HG03064 (cell line): ENCODE measurements at regions not wholly inside any gene's neighbourhood (a gene's known extent, or its start where the extent isn't known, plus 50 kb on each side); places are given as distances from the start of the nearest gene placed in this dataset.

Source experiments
- ATAC-seq: cut with Tn5 transposase; IDR thresholded peaks from one replicate; pipeline ENCODE4 v1.9.1; 2021; ENCODE audit warnings: low read depth; ENCODE audit not compliant: unreplicated experiment

DNA sequence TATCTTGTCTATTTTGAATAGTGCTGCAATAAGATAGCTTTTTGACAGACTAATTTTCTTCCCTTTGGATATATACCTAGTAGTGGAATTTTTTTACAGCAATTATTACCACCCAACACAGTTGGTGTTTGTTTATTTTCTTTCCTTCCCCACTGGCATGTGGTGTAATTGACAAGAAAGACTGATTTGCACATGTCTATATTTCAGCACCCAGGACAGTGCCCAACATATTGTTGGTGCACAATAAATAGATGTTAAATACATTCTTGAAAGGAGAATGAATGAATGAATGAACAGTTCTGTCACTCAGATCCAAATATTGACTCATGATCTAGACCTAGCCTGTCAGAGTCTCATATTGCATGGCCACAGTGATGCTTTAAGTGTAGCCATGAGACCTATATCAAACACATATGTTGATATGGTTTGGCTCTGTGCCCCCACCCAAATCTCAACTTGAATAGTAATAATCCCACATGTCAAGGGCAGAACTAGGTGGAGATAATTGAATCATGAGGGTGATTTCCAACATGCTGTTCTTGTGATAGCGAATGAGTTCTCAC lies 538.2 kb downstream of the NYAP2 start:
- no peak for ATAC-seq

DNA sequence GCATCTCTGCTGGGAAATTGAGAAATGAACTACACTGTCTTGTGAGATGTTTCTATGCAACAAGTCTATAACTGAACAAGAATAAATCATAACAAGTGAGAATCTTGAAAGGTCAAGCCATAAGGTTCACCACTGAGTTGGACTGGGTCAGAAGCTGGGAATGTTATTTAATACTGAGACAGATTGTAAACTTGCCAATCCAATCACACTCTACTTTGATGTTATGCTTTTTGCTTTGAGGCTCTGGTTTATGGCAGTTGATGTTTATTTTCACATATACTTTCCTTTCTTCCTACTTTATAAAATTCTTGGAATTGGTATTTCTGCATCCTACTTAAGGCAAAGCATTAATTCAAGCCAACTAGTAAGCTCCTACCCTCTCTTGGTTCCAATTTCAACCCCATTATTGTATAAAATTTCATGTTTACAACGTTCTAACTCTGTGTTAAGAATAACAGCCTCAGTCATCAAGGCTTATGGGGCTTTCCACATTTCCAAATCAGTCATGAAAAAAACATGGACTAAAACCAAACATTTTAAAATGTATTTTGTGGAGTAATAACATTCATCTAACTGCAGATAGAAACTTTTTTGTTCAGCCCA lies 533.4 kb downstream of the NYAP2 start:
- ATAC-seq, result no peak

DNA sequence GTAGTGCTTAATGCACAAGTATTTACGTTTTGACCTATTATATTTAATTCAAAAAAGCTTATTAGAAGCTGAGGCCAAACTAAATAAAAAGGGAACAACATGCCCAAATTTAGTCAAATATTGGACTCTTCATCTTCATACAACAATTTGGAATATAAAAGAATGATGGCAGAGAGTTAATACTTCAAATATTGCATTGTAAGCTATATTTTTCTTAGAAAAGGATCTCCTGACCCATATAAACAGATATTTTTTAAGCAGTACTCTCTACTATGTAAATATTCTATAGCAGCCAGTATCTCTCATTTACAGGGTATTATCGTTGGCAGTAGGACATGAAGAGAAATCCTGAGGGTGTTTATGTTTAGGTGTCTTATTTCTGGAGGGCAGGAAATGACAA lies 531.2 kb downstream of the NYAP2 start:
- ATAC-seq, result no peak

DNA sequence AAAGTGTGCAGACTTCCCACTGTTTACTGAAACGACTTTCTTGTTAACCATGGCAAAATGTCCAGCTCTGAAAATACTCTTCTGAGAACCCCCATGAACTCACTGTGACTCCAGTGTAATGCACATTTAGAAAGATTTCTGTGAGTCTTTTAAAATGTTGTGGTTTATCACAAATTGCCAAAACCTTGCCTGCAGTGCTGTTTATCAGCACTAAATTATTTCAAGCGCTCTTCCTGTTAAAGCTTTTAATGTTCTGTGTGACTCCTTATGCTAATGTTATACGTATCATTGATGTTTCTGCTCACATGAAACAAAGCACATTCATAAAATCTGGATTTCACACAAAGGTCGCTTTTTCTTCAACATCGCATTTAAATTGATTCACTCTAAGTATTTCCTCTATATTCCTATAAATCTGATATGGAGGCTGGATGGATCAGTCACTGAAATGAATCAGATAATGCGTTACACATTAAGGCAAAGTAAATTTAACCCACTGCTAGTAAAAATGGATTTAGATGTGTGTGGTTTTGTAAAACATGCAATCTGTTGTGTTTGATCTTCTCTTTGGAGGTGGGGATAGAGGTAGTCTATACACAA lies 521.2 kb downstream of the NYAP2 start:
- no peak for ATAC-seq

DNA sequence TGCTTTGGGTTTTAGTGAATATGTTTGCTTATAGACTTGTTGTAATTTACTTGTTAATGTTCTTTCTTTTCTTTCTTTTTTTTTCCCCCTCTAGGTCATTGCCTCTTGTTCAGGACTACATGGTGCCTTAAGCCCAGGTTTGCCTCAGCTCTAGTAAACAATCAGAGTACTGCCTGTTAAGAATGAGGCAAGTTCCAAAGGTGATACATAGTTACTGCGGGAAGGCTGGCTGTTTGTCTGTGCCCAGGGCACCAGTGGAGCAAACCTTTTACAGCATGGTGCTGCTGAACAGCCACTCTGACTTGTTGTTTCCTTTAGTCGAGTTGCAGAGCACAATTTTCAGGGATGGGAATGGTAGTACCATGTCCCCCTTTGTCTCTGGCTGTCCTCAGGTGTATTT lies 517.2 kb downstream of the NYAP2 start:
- ATAC-seq, result no peak

DNA sequence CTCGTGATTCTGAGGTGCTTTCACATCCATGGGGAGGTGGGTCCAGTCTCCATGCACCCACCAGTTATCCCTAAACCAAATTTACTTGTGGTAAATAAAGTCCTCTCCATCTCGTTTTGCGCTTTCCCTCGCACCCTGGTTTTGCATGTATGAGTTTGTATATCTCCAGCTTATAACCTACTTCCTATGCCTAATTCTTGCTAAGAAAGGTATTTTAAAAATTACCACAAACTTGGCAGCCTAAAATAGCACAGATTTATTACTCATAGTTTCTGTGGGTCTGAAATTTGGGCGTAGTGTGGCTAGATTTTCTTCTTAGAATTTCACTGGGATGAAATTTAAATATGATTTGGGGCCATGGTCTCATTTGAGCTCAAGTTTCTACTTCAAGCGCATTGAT lies 511.5 kb downstream of the NYAP2 start:
- ATAC-seq, result no peak

DNA sequence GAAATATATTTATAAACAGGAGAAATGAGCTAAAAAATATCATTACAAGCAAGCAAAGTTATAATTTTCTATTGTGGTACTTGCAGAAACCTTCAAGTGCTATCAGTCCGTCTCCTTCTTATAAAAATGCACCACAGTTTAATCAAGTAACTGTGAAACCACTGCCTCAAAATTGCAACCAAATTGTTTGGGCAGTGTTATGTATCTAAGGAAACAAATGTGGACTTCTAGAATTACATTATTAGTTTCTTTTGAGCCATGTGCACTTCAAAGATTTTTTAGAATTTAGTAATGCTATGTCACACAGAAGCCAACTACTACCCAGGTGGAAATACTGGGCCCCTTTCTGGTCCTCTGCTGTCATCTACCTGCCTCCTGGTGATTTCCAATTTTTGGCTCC lies 495.6 kb downstream of the NYAP2 start:
- no peak for ATAC-seq

DNA sequence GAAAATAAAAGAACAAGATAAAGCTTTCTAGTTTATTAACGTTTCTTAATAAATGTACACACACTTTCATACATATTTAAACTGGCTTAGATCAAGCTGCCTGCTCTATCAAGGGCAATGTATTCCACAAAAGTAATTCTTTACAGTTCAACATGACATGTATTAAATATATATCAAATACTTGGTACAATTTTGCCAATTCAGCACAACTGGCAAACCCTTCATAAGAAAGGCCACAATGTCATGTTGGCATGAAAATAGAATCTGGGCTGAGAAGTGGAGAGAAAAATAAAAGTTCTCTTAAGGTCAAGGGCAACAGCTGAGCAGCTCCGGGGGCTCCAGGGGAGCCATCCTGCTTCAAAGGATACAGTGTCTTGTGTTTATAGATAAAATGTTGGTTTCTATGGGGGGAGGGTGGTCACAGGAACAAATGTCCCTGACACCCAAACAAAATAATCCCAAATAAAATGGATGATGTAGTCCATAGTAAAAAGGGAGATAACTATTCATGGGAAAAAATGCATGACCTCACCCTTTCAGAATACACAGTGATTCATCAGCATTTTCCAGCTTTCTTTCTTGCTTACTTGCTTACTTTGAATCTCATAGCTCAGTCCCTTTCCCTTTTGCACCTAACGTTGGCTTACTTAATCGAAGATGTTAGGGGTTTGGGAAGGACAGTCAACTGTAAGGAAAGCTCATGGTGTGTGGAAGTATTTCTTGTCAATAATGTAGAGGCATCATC lies 494.9 kb downstream of the NYAP2 start:
- ATAC-seq, result no peak

DNA sequence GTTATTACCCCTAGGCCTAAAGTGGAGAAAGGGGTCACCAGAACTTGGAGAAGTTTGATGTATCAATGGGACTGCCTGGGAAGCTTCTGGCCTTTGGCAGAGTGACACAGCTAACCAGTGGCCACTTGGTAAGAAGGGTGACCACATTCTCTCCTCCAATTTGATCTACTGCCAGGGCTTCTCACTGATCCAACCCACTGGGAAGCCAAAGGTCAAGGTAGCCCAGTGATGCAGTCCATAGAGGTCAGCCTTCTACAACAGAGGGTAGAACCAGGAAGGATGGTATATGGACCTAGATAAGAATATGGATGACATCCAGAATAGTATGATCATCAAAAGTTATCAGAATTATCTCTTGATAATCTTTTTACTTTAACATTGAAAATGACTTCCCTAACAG lies 493.6 kb downstream of the NYAP2 start:
- no peak for ATAC-seq

DNA sequence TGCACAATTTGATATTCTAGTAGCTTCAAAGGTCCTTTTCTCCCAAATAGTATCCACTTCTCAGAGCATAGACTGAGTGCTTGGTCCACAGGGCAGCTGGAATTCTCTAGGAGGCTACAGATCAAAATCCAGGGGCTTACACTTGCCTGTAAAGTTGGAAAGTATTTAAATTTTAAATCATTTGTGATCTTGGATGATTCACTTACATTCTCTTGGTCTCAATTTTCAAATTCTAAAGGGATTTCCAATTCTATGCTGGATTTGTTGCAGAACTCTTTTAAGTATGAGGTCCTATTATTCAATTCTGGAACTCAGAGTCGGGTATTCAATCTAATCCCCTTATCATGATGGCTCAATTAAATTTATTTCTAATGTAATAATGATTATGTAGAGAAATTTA lies 492.3 kb downstream of the NYAP2 start:
- ATAC-seq, result no peak

DNA sequence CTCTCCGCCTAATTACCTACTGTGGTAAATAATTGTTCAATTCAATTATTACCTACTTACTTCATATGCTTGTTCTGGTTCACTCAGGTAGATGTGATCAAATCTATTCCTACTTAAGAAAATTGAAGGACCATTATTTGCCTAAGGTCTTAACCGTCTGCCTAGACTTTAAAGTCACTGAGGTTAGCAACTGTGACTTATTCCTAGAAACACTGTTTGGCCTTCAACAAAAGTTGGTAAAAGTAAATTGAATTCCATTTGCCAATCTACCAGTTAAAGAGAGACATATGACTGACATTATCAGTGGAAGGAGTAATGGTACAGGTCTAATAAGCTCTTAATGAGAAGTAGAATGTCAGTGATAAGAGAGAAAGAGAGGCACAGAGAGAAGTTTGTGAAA lies 491.5 kb downstream of the NYAP2 start:
- no peak for ATAC-seq

DNA sequence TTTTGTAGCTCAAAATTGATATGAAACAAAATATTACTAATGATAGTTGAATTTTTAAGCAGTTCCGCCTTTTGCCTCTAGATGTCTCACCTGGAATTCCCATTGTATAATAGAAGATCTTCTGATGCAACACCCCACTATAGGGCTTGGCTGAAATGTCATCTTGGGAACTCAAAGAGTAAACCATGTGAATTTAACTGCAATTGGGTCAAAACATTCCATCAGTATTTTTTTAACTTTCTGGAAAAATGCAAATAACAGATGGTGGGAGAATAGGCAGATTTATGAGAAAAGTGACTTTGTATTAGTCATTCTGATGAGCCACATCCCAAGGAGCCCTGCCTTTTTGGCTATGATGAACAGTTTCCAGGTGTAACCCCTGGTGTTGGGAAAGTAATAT lies 489.9 kb downstream of the NYAP2 start:
- peak; percentile 68 for ATAC-seq

DNA sequence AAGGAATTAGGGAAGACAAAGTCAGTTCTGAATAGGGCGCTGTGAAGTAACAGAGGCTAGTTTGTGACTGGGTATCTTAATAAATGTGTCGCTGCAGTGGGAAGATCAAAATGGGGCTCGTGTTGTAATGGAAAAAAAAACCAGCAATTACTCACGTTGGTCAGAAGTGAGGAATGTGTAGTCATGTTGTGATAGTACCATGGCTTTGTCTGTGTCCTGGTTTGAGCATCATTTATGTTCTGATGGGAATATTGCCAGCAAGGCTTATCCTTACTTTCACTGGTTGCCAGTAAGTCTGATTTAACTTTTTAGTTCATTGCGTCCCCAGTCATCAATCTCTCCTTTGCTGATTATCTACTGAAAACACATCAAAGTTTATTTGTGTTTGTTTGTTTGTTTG lies 467.6 kb downstream of the NYAP2 start:
- no peak for ATAC-seq

DNA sequence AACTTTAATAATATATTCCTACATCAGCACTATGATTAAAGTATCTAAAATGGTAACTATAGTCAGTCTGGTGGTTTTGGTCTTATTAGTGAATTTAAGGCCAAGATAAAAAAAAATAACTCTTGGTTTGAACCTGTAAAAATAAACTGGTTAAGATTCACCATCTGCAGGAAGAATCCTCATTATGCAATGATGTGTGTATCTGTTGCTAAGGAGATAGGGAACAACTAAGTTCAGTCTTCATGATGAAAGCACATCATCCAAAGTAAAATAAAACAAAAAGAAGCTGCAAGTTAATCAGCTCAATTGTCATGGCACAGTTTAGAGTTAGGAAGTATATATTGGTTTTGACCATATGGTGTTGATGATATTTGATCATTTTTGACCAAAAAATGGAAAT lies 466.0 kb downstream of the NYAP2 start:
- no peak for ATAC-seq

DNA sequence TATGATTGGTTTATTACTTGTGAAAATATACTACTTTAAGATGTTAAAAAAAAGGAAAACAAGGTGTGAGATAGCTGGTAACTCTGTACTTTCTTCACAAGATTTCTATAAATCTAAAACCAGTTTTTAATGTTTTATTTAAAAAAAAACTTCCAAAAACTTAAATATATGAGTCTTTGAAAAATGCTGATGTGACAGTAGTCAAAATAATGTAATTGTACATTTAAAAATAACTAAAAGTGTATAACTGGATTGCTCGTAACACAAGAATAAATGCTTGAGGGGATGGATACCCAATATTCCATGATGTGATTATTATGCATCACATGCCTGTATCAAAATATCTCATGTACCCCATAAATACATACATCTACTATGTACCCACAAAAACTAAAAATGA lies 464.9 kb downstream of the NYAP2 start:
- ATAC-seq, result no peak

DNA sequence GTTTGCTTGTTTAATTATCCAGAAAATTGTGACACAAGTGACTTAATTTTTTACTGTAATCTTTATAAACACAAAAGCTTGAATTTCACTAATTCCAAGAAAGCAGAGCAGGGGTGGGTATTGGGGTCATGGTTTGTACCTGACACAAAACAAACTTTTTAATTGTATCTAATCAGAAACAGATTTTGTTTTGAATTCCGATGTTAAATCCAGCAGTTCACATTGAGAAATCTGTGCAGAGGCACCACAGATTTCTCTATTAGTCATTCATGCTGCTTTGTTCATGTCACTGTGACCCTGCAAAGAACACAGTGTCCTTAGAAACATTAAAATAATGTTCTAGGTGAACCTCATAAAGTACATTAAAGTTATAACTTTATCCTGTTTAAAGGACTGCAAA lies 443.4 kb downstream of the NYAP2 start:
- ATAC-seq, result no peak

DNA sequence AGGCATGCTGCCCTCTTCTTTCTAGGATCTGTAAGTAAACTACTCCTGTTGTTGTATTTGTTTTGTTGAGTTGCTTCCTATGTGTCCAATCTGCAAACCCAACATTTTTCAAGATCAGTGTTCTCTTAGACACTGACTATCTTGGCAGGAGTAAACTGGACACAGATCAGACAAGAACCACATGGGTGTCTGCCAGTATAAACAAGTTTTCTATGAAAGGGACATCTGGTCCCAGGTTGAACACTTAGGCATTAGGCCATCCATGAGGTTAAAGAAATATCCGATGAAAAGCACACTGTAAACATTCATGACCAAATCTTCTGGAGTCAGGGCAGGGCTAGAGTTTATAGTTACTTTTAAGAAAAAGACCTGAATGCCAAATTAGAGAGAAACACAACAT lies 441.8 kb downstream of the NYAP2 start:
- ATAC-seq, result no peak

DNA sequence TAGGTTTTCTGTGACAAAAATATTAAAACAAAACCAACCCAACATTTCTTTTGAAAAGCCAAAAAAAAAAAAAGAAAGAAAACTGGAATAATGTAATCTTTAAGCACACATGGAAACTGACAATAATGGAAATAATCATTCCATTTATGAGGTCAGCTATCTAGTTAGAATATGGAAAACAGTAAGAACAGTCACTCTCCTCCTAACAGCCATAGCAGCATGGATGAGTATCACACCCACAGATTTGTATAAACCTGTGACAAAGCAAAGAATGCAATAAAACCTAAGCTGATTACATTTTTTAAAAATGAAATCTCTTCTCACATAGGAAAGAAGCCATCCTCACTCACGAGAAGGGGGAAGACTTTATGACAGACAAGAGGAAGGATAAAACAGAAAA lies 437.8 kb downstream of the NYAP2 start:
- ATAC-seq, result no peak

DNA sequence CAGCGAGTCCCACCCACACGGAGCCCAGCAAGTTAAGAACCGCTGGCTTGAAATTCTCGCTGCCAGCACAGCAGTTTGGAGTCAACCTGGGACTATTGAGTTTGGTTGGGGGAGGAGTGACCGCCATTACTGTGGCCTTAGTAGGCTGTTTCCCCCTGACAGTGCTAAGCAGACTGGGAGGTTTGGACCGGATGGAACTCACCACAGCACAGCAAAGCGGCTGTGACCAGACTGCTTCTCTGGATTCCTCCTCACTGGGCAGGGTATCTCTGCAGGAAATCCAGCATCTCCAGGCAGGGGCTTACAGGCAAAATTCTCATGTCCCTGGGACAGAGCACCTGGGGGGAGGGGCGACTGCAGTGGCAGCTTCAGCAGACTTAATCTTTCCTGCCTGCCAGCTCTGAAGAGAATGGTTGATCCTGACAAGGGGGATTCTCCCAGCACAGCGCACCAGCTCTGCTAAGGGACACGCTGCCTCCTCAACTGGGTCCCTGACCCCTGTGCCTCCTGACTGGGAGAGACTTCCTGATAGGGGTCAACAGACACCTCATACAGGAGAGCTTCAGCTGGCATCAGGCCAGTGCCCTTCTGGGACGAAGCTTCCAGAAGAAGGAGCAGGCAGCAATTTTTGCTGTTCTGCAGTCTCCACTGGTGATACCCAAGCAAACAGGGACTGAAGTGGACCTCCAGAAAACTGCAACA lies 425.4 kb downstream of the NYAP2 start:
- ATAC-seq, result no peak

DNA sequence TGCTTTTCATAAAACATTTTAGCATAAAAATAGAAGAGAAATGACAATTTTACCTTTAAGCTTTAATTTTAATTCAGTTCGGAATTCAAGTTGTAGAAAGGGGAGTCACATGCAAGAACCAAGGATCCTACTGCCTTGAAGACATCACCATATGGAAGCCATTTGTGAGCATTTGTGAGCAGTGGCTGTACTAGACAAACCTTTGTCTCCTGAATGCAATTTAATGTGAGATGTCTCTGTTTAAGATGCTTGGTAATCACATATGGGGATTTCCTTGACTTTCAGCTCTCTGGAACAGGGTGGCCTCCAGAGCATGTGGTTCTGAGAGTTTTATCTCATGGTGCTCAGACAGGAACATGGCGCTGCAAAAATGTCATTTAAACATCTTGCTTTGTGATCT lies 421.8 kb downstream of the NYAP2 start:
- no peak for ATAC-seq

DNA sequence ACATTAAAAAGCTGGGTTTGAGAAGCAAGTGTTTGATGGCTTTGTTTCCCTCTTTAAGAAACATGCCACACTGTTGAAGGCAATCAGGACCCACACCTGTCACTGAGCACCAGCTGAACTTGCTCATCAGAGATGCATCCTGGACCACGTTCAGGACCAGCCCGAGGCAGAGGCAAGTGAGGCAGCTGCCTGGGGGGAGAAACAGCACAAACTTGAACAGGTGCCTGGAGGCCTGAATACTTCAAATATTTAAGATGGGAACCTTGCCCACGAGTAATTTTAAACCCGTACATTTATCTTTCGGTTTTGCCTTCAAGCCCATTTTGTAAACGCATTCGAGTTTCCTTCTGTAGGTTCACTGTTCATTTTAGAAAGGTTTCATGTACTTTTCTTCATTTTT lies 421.3 kb downstream of the NYAP2 start:
- ATAC-seq, result no peak
